CD4-positive, alpha-beta T cell treated with Interleukin-10 for 1 hour (primary cell): ENCODE measurements at regions not wholly inside any gene's neighbourhood (a gene's known extent, or its start where the extent isn't known, plus 50 kb on each side); places are given as distances from the start of the nearest gene placed in this dataset.
"Not testable (repeated sequence)": the region's sequence is repeated elsewhere in the genome, so short reads cannot be mapped to it uniquely, and the experiment has no call there.

Experiments used
- DNase-seq: peaks from one replicate; pipeline ENCODE4 v3.0.0-alpha.2; 2020

DNA sequence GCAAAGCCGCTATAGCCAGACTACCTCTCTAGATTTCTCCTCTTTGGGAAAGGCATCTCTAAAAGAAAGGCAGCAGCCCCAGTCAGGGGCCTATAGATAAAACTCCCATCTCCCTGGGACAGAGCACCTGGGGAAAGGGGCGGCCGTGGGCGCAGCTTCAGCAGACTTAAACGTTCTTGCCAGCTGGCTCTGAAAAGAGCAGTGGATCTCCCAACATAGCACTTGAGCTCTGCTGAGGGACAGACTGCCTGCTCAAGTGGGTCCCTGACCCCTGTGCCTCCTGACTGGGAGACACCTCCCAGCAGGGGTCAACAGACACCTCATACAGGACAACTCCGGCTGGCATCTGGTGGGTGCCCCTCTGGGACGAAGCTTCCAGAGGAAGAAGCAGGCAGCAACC lies 276.5 kb downstream of the CD109 start:
- DNase-seq, result not testable (repeated sequence)

GRCh38 chr6:73969971-73970970 lies 274.3 kb downstream of the CD109 start:
- DNase-seq, result no peak

- no peak for DNase-seq
Measured at GRCh38 chr6:73968221-73968757, 272.3 kb downstream of the CD109 start.

DNA sequence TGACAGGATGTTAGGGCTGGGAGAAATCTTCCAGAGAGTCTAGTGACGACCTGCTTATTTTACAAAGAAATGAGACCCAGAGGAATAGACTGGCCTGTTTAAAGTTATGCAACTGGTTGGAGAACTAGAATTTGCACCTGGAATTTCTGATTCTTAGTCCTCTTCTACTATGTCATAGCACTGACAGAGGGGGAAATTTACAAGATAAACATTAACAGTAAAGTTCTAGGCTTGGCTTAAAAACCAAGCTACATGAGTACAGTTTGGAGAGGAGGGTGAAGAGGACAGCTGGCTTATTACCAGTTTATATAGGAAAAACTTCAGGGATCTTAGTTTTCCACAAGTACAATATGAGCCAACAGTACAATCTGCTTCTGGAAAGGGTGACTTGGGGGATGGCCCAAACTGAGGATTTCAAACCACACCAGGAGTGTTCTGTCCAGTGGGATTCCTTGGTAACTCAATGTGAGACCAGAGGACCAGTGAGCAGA lies 269.6 kb downstream of the CD109 start:
- no peak for DNase-seq

GRCh38 chr6:73964241-73964854 lies 268.3 kb downstream of the CD109 start:
- DNase-seq, result no peak

GRCh38 chr6:73962884-73963283 lies 266.9 kb downstream of the CD109 start:
- DNase-seq, result no peak

- DNase-seq, result no peak
Measured at GRCh38 chr6:73956305-73956704, 260.3 kb downstream of the CD109 start.

DNA sequence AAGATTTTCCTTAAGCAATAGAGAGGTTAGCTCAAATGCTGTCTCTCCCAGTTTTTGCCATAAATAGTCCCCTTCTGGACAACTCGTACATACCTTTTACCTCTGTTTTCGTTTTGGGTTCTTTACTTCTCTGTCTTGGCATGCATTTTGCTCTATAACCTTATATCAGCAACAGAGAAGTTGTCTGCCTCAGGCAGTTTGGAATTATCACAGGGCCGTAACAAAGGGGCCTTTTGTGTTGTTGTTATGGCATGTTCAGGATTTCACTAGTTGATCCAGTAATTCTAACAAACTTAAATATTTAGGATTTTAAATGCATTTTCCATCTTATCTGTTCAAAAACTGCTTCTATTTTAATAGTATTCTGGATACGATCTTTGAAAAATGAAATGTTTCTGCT lies 259.8 kb downstream of the CD109 start:
- no peak for DNase-seq

DNA sequence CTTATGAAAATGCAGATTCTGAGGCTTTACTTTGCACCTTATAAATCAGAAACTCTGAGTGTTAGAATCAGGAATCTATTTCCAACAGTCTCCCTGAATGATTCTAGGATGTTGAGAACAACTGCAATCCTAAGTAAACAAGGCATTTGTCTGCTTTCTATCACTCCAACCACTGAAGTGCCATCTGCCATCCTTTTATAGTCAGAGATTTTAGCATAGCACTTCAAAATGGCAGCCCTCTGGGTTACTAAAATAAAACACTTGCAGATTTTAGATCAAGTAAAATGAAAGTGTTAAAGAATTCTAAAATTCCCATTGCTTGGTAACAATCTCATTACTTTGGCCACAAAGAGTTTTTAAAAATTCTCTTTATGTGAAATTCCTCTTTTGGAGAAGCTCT lies 258.9 kb downstream of the CD109 start:
- no peak for DNase-seq

DNA sequence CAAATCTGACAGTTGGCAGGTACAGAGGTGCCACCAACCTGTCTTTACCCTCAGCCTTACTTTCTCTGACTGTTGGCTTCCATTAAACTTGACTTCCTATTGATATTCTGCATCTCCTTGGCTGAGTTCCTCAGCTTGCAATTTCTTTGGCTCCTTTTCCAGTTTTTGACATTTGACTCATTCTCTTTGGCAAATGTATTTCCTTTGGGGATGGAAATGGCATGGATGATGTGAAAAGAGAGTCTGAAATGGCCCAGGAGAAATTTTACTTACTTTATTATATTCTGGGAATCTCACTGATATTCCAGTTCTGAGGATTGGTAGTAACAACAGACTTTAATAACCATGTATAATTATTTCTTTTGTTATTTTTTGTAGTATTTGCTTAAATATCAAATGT lies 255.2 kb downstream of the CD109 start:
- no peak for DNase-seq

GRCh38 chr6:73943930-73944652 lies 248.1 kb downstream of the CD109 start:
- DNase-seq, result no peak

DNA sequence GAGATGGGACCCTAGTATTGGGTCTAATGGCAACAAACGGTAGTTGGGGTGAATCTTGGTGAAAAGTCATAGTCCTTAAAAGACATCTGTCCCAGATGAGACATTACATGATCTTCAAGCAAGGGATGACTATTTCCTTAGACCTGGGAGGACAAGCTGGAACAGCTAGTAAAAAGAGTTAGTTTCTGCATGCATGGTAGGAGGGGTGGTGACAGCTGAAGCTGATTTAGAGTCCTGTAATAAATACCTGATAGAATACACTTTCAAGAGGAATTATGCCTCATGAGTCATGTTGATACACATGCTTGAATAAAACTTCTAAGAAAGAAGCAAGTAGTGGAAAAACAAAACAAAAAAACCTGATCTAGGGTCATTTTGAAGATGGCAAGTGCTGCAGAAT lies 247.4 kb downstream of the CD109 start:
- no peak for DNase-seq

GRCh38 chr6:73942592-73943186 lies 246.7 kb downstream of the CD109 start:
- no peak for DNase-seq

DNA sequence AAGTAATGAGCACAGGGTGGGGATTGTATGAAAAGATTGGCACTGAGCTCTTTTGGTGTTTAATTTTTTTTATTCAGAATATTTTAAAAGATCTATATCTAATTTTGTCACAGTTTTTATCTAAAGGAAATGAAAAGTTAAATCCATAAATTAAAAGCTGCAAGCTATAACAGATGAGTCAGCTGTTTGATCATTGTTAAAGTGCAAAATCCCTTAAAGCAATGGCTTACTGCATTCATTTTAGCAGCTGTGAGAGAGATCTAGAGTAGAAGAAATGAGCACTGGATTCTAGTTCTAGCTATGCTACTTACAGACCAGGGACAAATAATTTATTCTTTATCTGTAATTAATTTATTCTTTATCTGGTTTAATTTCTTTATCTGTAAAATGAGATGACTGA lies 245.9 kb downstream of the CD109 start:
- DNase-seq, result no peak

DNA sequence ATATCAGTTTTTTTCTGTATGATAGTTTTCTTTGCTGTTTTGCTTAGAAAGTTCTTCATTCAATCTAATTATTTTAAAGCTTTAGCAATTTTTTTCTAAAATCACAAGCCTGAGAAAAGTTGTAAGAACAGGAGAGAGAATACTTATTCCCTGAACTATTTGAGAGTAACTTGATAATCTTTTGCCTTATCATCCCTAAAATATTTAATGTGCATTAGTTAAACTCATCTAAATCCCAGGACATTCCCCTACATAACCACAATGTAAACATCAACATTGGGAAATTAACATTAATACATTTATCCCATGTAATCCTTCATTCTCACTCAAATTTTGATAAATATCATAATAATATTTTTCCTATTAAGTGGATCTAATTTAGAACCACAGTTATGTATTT lies 241.8 kb downstream of the CD109 start:
- no peak for DNase-seq

- no peak for DNase-seq
Measured at GRCh38 chr6:73932866-73933265, 236.9 kb downstream of the CD109 start.

DNA sequence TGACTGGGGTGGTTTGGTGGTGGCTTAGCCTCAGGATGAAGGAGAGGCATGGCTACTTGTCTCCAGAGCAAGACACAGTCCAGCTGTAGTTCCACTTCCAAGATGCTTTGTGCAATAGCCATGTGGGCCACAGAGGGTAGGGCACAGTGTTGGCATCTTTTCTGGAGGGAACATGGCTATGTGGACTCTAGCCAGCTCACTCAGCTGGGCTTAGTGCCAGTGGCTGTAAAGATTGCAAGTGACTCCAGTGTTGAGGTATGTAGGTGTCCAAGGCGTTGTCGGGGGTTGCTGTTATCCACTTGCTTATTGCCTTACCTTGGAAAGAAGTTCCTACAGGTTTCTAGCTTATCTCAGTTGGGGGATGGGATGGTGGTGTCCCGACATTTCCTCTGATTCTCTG lies 233.4 kb downstream of the CD109 start:
- DNase-seq, result no peak

DNA sequence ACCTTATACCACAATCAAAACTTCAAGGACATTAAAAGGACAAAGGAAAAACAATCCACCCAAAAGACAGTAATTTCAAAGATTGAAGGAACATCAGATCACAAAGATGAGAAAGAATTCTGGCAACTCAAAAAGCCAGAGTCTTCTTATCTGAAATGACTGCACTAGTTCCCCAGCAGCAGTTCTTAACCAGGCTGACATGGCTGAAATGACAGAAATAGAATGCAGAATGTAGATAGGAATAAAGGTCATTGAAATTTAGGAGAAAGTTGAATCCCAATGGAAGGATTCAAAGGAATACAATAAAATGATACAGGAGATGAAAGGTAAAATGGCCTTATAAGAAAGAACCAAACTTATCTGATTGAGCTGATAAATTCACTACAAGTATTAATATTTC lies 231.4 kb downstream of the CD109 start:
- DNase-seq, result no peak

DNA sequence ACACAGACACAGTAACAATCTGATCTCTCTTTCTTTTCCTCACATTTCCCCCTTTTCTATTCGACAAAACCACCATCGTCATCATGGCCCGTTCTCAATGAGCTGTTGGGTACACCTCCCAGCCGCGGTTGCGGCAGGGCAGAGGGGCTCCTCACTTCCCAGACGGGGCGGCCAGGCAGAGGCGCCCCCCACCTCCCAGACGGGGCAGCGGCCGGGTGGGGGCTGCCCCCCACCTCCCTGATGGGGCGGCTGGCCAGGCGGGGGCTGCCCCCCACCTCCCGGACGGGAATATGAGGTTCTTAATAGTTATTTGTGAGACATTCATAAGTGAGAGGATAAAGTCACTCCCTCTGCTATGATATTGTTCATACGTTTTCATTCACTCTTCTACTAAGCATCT lies 229.7 kb downstream of the CD109 start:
- DNase-seq, result not testable (repeated sequence)

- DNase-seq, result no peak
Measured at GRCh38 chr6:73923905-73924485, 228.0 kb downstream of the CD109 start.

DNA sequence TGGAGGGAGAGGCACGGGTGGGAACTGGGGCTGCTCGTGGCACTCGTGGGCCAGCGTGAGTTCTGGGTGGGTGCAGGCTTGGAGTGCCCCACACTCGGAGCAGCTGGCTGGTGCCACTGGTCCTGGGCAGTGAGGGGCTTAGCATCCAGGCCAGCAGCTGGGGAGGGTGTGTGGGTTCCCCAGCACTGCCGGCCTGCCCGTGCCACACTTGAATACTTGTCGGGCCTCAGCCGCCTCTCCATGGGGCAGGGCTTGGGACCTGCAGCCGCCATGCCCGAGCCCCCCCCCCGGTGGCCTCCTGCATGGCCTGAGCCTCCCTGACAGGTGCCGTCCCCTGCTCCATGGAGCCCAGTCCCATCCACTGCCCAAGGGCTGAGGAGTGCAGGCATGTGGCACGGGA lies 207.2 kb downstream of the CD109 start:
- DNase-seq, result no peak

DNA sequence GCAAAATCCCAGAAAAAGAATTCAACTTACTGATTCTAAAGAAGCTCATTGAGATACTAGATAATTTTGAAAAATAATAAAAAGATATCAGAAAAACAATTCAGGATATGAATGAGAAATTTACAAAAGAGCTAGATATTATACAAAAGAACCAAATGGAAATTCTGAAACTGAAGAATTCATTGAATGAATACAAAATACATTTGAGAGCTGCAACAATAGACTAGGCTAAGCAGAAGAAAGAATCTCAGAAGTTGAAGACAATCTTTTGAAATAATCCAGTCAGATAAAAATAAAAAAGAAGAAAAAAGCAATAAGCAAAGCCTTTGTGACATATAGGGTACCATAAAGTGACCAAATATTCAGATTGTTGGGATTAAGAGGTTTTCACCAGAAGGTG lies 206.0 kb downstream of the CD109 start:
- no peak for DNase-seq
